GM23338 (cell line): ENCODE measurements at regions not wholly inside any gene's neighbourhood (a gene's known extent, or its start where the extent isn't known, plus 50 kb on each side); places are given as distances from the start of the nearest gene placed in this dataset.
"Not testable (repeated sequence)": the region's sequence is repeated elsewhere in the genome, so short reads cannot be mapped to it uniquely, and the experiment has no call there.

Source experiments
- ATAC-seq: fragments of 200-7000 bp; cut with Tn5 transposase; 3 replicates; pipeline ENCODE4 v1.9.1; 2020
- DNase-seq: peaks from one replicate; pipeline ENCODE4 v3.0.0-alpha.2; 2015; ENCODE audit warnings: low spot score
- H2AFZ ChIP-seq: fragments of 200-600 bp; sonication (generic); 2 replicates; pipeline ENCODE4 v1.8.0; 2016; ENCODE audit warnings: antibody characterized with exemption, mild to moderate bottlenecking, moderate library complexity
- H3F3A ChIP-seq: fragments of 200-600 bp; sonication (generic); replicated peaks from 2 replicates; pipeline ENCODE4 v1.8.0; 2017; ENCODE audit warnings: antibody characterized with exemption, mixed run types, low read depth
- H3K27ac ChIP-seq: fragments of 200-600 bp; sonication (generic); 2 replicates; pipeline ENCODE4 v1.6.1; 2016; ENCODE audit warnings: low read depth
- H3K27me3 ChIP-seq: fragments of 200-600 bp; sonication (generic); 2 replicates; pipeline ENCODE4 v1.8.0; 2016; ENCODE audit warnings: mild to moderate bottlenecking, mixed run types, moderate library complexity; ENCODE audit not compliant: insufficient read depth
- H3K36me3 ChIP-seq: fragments of 200-600 bp; sonication (generic); 2 replicates; pipeline ENCODE4 v1.8.0; 2016; ENCODE audit warnings: mild to moderate bottlenecking; ENCODE audit not compliant: insufficient read depth
- H3K4me1 ChIP-seq: fragments of 200-600 bp; sonication (generic); 2 replicates; pipeline ENCODE4 v1.8.0; 2016; ENCODE audit warnings: mild to moderate bottlenecking, moderate library complexity; ENCODE audit not compliant: insufficient read depth
- H3K4me2 ChIP-seq: fragments of 200-600 bp; sonication (generic); 2 replicates; pipeline ENCODE4 v1.7.1; 2017; ENCODE audit warnings: mixed run types
- H3K4me3 ChIP-seq: fragments of 200-600 bp; sonication (generic); 2 replicates; pipeline ENCODE4 v1.6.1; 2016; ENCODE audit warnings: mixed run types
- H3K79me2 ChIP-seq: fragments of 200-600 bp; sonication (generic); replicated peaks from 2 replicates; pipeline ENCODE4 v1.8.0; 2017; ENCODE audit warnings: mild to moderate bottlenecking; ENCODE audit not compliant: insufficient read depth
- H3K9me2 ChIP-seq: fragments of 200-600 bp; sonication (generic); 2 replicates; pipeline ENCODE4 v1.8.0; 2017; ENCODE audit not compliant: insufficient read depth
- H4K20me1 ChIP-seq: fragments of 200-600 bp; sonication (generic); replicated peaks from 2 replicates; pipeline ENCODE4 v1.8.0; 2017; ENCODE audit warnings: mild to moderate bottlenecking; ENCODE audit not compliant: insufficient read depth
- H3K27ac Mint-ChIP-seq: 2 replicates; pipeline ENCODE4 v1.8.0; 2020; ENCODE audit warnings: inconsistent platforms, mild to moderate bottlenecking, moderate library complexity, mixed read lengths
- H3K27me3 Mint-ChIP-seq: 3 replicates; pipeline ENCODE4 v1.8.0; 2022; ENCODE audit warnings: low read depth, mild to moderate bottlenecking, moderate library complexity, mixed read lengths, inconsistent platforms; ENCODE audit not compliant: insufficient read depth, poor library complexity
- H3K36me3 Mint-ChIP-seq: 3 replicates; pipeline ENCODE4 v1.8.0; 2021; ENCODE audit warnings: low read depth, mild to moderate bottlenecking, inconsistent platforms, moderate library complexity, mixed read lengths
- H3K4me1 Mint-ChIP-seq: 3 replicates; pipeline ENCODE4 v1.8.0; 2020; ENCODE audit warnings: mild to moderate bottlenecking, inconsistent platforms, mixed read lengths
- H3K4me3 Mint-ChIP-seq: 3 replicates; pipeline ENCODE4 v1.8.0; 2021; ENCODE audit warnings: moderate library complexity, mild to moderate bottlenecking, inconsistent platforms, mixed read lengths
- H3K9me3 Mint-ChIP-seq: 3 replicates; pipeline ENCODE4 v1.8.0; 2020; ENCODE audit warnings: moderate library complexity, mild to moderate bottlenecking, inconsistent platforms, mixed read lengths
- CTCF ChIP-seq, 2 experiments: fragments of 200-600 bp in 1 of 2; sonication (generic) in 1 of 2; conservative IDR thresholded peaks; 2 replicates each; pipeline versions ENCODE4 v1.5.1 to v1.6.1; 2016 to 2017; ENCODE audit warnings: antibody characterized with exemption in 2 of 2, low read depth in 2 of 2, mild to moderate bottlenecking in 2 of 2, moderate library complexity in 1 of 2
- ETS1 ChIP-seq: IDR thresholded peaks from 2 replicates; pipeline ENCODE4 v1.6.1; 2016; ENCODE audit warnings: antibody characterized with exemption
- JUNB ChIP-seq: IDR thresholded peaks from one replicate; pipeline ENCODE4 v1.6.1; 2016; ENCODE audit warnings: antibody characterized with exemption; ENCODE audit not compliant: unreplicated experiment
- NANOG ChIP-seq: IDR thresholded peaks from 2 replicates; pipeline ENCODE4 v1.6.1; 2016; ENCODE audit warnings: antibody characterized with exemption, borderline replicate concordance
- REST ChIP-seq: IDR thresholded peaks from one replicate; pipeline ENCODE4 v1.6.1; 2018; ENCODE audit warnings: antibody characterized with exemption; ENCODE audit not compliant: unreplicated experiment
- STAT1 ChIP-seq: IDR thresholded peaks from one replicate; pipeline ENCODE4 v1.6.1; 2016; ENCODE audit warnings: antibody characterized with exemption; ENCODE audit not compliant: unreplicated experiment
- ZNF462 ChIP-seq: fragments of 250-450 bp; sonication (Bioruptor Pico); IDR thresholded peaks from 2 replicates; pipeline ENCODE4 v1.5.0; 2020; ENCODE audit warnings: mild to moderate bottlenecking, moderate library complexity

GRCh38 chr6:169087443-169088041 is 166.1 kb downstream of the THBS2 start (continued):
- TF ChIP-seq REST (no peak), STAT1 (no peak)

- H3K4me1 Mint-ChIP-seq, H3K27ac Mint-ChIP-seq, ATAC-seq: not testable (repeated sequence)
These were observed 167.0 kb downstream of the THBS2 start for GRCh38 chr6:169086616-169087015.

GRCh38 chr6:169086020-169086419 is 167.6 kb downstream of the THBS2 start:
- no peaks in the 10 kb centered on the region for H3K27me3 ChIP-seq
- no peaks in the 10 kb centered on the region for H4K20me1 ChIP-seq
- H3K36me3 ChIP-seq = peaks cover 9% of the 10 kb centered on the region
- no peak overlapping the region for H3K4me3 ChIP-seq
- no peaks in the 10 kb centered on the region; the same call in 1 of the 2 replicates for H3K4me1 ChIP-seq
- peaks cover 24% of the 10 kb centered on the region for H3K9me3 Mint-ChIP-seq
- peaks cover 4% of the 10 kb centered on the region for H3K27me3 Mint-ChIP-seq
- no peaks in the 10 kb centered on the region for H3K9me2 ChIP-seq
- H3K27ac Mint-ChIP-seq = no peak overlapping the region
- H3K4me3 Mint-ChIP-seq = no peak overlapping the region
- H3K27ac ChIP-seq = no peak overlapping the region
- ATAC-seq = no peak
- no peaks in the 10 kb centered on the region for H3F3A ChIP-seq
- H3K79me2 ChIP-seq = no peaks in the 10 kb centered on the region
- peaks cover 25% of the 10 kb centered on the region for H3K36me3 Mint-ChIP-seq
- no peak overlapping the region for H3K4me2 ChIP-seq
- no peaks in the 10 kb centered on the region for H3K4me1 Mint-ChIP-seq
- H2AFZ ChIP-seq = no peak overlapping the region
- DNase-seq = no peak
- TF ChIP-seq JUNB (no peak), ZNF462 (no peak), CTCF (conservative IDR thresholded peaks at IDR 0.05; ENCODE audit: low read depth in 2 of 2) (no peak), NANOG (no peak), ETS1 (no peak)

More at GRCh38 chr6:169086616-169087015, 167.0 kb downstream of the THBS2 start:
- H3K4me1 ChIP-seq, H3K79me2 ChIP-seq, H3K36me3 ChIP-seq, H3K27me3 Mint-ChIP-seq, H3F3A ChIP-seq, H3K4me3 ChIP-seq, H4K20me1 ChIP-seq, H3K4me3 Mint-ChIP-seq, H3K4me2 ChIP-seq, DNase-seq, H3K9me2 ChIP-seq, H2AFZ ChIP-seq, H3K27ac ChIP-seq, H3K27me3 ChIP-seq: not testable (repeated sequence)
- peaks cover 29% of the 10 kb centered on the region for H3K36me3 Mint-ChIP-seq
- peaks cover 30% of the 10 kb centered on the region for H3K9me3 Mint-ChIP-seq
